ENCODE measurements at regions not wholly inside any gene's neighbourhood (a gene's known extent, or its start where the extent isn't known, plus 50 kb on each side); places are given as distances from the start of the nearest gene placed in this dataset.

GRCh38 chr11:45347348-45348082 is 61.4 kb upstream of the SYT13 start:
- DNase-seq (ENCODE audit: low read depth), result no peak

GRCh38 chr11:45345491-45345890 is 59.4 kb upstream of the SYT13 start:
- DNase-seq (ENCODE audit: low read depth), result no peak

- no peak for DNase-seq (ENCODE audit: low read depth)
Measured at GRCh38 chr11:45344028-45344427, 57.9 kb upstream of the SYT13 start.

DNA sequence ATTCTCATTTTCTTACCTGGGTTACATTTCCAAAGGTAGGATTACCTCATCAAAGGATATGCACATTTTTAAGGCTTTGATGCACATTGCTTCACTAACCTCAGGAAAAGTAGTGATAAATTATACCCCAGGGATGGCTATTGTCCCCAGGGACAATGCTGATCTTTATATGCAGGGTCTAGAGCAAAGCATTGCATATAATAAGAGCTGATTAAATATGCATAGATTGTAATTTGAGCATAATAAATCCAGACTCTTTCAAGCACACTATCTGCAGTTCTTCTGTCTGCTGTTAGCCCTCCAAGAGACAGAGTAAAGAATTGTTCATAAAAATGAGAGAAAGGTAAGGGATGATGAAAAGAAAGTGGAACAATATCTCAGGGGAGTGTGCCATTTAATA is 57.3 kb upstream of the SYT13 start:
- no peak for DNase-seq (ENCODE audit: low read depth)

- DNase-seq (ENCODE audit: low read depth), result no peak
Measured at GRCh38 chr11:45341372-45341771, 55.2 kb upstream of the SYT13 start.

GRCh38 chr11:45339729-45340519 is 53.8 kb upstream of the SYT13 start:
- DNase-seq (ENCODE audit: low read depth), result peak; percentile 90

DNA sequence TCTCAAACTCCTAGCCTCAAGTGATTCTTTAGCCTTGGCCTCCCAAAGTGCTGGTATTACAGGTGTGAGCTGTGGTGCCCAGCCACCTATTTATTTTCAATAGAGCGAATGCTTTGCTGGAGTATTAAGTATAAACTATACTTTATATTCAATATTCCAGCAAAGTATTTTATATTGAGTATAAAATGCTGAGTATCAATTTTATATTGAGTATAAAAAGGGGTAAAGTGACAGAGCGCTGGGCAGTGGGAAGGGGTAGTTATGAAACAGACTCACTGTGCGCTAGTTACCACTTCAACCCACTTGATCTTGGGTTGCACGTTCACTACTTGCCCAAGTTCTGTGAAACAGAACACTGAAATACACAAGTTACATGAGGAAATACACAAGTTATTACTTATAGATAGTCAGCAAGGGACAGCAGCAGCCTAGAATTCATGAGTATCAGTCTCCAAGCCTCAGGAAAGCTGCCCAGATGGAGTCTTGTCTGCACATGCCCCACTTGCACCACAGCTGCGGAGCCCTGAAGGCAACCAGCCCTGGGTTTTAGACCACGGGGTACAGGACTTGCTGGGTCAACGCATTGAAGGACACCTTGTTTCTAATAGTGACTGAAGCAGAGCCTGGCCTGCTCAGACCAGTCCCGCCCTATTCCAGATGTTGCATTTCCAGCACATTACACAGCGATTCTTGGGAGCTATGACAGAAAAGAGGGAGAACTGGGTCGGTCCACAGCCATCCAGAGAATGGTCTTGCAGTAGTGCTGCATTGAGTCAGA is 51.6 kb upstream of the SYT13 start:
- DNase-seq (ENCODE audit: low read depth), result no peak

DNA sequence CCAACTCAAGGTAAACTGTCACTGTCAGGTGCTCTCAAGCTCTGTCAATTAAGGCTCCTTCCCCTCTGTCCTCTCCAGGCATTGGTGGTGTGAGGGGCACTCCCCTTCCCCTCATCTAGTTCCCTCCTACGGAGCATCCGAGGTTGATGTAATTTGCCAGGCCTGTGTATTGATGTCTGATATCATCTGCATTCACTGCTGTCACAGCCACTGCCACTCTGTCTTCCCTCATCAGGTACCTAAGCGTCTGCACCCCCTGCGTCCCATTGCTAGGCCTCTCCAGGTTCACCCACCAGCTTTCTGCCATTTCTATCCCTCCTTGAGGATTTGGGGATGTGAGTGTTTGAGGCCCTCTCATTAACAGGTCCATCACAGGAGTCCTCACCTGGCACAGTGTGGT is 50.0 kb upstream of the SYT13 start:
- DNase-seq (ENCODE audit: low read depth), result no peak
